ENCODE measurements at regions not wholly inside any gene's neighbourhood (a gene's known extent, or its start where the extent isn't known, plus 50 kb on each side); places are given as distances from the start of the nearest gene placed in this dataset. TPM values are rescaled to one million over a fixed set of nuclear protein-coding genes. Genes with fewer than 3 reads are reported as not detected.

DNA sequence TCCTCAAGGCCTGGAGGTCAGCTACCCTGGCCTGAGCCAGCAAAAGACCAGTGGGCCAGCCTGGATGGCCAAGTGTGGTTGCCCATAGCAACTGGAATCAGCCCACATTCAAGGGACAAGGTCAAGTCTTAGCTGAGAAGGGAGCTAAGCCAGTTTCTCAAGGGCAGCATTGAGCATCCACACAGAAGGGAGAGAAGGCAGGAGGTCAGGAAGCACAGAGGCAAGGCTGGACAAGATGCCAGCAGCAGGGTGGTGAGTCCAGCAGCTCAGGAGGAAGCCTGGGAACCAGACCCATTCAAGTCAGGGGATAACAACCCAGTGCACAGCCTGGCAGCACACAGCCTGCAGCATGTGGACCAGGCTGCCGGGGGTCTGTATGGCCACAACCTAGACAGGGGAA lies 54.0 kb upstream of the ZMIZ1 start:
- Histone ChIP-seq H3K36me3 (no peaks in the 10 kb centered on the region), H3K4me1 (ENCODE audit: insufficient read depth) (peaks cover 6% of the 10 kb centered on the region), H3K27ac (peak overlapping the region in 1 of 2 donors; percentile 52), H3K4me3 (no peak overlapping the region), H3K9me3 (no peaks in the 10 kb centered on the region), H3K27me3 (no peaks in the 10 kb centered on the region)
- WGBS, 3 donors, result 88 to 100% (median 89%) methylated on average over 1 of the region's 1 CpG
- DNase-seq, result peak; percentile 37 to 74 (median 67)
- TF ChIP-seq POLR2A (IDR thresholded peaks at IDR 0.05), result no peak
- TF ChIP-seq EP300 (IDR thresholded peaks at IDR 0.05), result no peak
- TF ChIP-seq CTCF (IDR thresholded peaks at IDR 0.05), result no peak
- intact Hi-C loops (cut with DNase I), result no loop called here

- Histone ChIP-seq H3K9me3 (no peaks in the 10 kb centered on the region), H3K36me3 (no peaks in the 10 kb centered on the region), H3K4me3 (no peak overlapping the region), H3K27ac (no peak overlapping the region), H3K27me3 (no peaks in the 10 kb centered on the region), H3K4me1 (ENCODE audit: insufficient read depth) (peaks cover 12% of the 10 kb centered on the region)
- TF ChIP-seq EP300 (IDR thresholded peaks at IDR 0.05) (no peak), CTCF (IDR thresholded peaks at IDR 0.05) (no peak), POLR2A (IDR thresholded peaks at IDR 0.05) (no peak)
- intact Hi-C loops (cut with DNase I), result no loop called here
- DNase-seq, result peak in 1 of 5 donors; percentile 27
- 79 to 84% (median 81%) methylated on average over 4 of the region's 4 CpGs for WGBS, 3 donors
These were observed 50.8 kb upstream of the ZMIZ1 start for GRCh38 chr10:79017882-79018520.

GRCh38 chr10:79018521-79019011 lies 50.2 kb upstream of the ZMIZ1 start:
- H3K36me3 ChIP-seq, result no peaks in the 10 kb centered on the region
- TF ChIP-seq POLR2A (IDR thresholded peaks at IDR 0.05) (no peak), EP300 (IDR thresholded peaks at IDR 0.05) (no peak), CTCF (IDR thresholded peaks at IDR 0.05) (no peak)
- H3K27me3 ChIP-seq, result no peaks in the 10 kb centered on the region
- no peak overlapping the region for H3K27ac ChIP-seq
- 39 to 57% (median 56%) methylated on average over 5 of the region's 5 CpGs for whole genome bisulfite sequencing, 3 donors
- peaks cover 18% of the 10 kb centered on the region for H3K4me1 ChIP-seq (ENCODE audit: insufficient read depth)
- intact Hi-C loops (cut with DNase I), result no loop called here
- DNase-seq, result peak in 1 of 5 donors; percentile 48
- H3K9me3 ChIP-seq, result no peaks in the 10 kb centered on the region
- no peak overlapping the region for H3K4me3 ChIP-seq

Small RNA genes in the stretch of these regions (small RNA-seq; reads per million reads assigned to genes)
- gene RF00056, result not detected
